ENCODE measurements at regions not wholly inside any gene's neighbourhood (a gene's known extent, or its start where the extent isn't known, plus 50 kb on each side); places are given as distances from the start of the nearest gene placed in this dataset.

DNA sequence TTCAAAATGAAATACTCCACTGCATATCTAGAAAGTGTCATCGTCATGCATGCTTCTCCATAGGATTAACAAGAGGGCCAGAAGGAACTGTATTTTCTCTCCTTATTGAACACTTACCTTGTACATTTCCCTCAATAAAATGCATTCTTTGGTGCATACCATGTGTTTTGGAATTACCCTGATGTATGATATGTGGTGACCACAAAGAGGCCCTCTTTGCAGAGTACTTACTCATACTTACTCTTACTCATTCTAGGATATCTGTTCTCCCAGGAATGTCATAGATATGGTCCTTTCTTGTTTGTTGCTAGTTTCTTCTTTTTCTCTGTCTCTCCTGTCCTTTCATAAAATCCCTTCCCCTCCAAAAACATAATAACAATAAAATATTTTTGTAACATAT, 1087.1 kb upstream of the POT1 start:
- intact Hi-C loops (cut with DNase I), result no loop called here
- no peaks in the 10 kb centered on the region for H3K9me3 ChIP-seq
- TF ChIP-seq, protein P1, sequence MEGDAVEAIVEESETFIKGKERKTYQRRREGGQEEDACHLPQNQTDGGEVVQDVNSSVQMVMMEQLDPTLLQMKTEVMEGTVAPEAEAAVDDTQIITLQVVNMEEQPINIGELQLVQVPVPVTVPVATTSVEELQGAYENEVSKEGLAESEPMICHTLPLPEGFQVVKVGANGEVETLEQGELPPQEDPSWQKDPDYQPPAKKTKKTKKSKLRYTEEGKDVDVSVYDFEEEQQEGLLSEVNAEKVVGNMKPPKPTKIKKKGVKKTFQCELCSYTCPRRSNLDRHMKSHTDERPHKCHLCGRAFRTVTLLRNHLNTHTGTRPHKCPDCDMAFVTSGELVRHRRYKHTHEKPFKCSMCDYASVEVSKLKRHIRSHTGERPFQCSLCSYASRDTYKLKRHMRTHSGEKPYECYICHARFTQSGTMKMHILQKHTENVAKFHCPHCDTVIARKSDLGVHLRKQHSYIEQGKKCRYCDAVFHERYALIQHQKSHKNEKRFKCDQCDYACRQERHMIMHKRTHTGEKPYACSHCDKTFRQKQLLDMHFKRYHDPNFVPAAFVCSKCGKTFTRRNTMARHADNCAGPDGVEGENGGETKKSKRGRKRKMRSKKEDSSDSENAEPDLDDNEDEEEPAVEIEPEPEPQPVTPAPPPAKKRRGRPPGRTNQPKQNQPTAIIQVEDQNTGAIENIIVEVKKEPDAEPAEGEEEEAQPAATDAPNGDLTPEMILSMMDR (IDR thresholded peaks at IDR 0.05), result no peak
- TF ChIP-seq POLR2A (IDR thresholded peaks at IDR 0.05), result no peak
- no peaks in the 10 kb centered on the region for H3K36me3 ChIP-seq
- 78 to 96% (median 91%) methylated on average over 1 of the region's 1 CpG for WGBS, 4 donors
- DNase-seq (no peak), ATAC-seq (no peak)
- H3K27me3 ChIP-seq, result no peaks in the 10 kb centered on the region
- H3K4me1 ChIP-seq, result no peaks in the 10 kb centered on the region
- no peak overlapping the region for H3K27ac ChIP-seq
- H3K4me3 ChIP-seq, result no peak overlapping the region

DNA sequence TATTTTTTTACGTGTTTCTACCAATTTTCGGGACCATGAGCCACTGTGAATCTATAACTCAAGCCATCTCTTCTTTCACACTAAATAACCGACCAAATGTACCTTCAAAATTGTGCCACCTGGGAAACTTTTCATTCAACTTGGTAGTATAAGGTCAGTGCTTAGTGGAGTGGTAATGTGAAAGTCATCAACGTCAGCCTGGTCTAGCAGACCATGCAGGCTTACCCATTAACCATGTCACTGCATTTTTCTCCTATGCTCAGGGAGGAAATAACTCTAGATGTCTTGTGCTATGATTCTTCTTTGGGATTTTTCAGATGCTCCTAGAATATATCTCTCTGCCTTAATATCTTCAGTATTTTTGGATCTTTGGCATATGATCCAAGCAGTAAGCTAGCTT, 1075.4 kb upstream of the POT1 start:
- H3K4me3 ChIP-seq, result no peak overlapping the region
- peaks cover 0 to 8% (median 0%) of the 10 kb centered on the region in 12 donors for H3K9me3 ChIP-seq
- H3K27me3 ChIP-seq, result no peaks in the 10 kb centered on the region
- no peak for DNase-seq
- 66 to 75% (median 71%) methylated on average over 4 of the region's 4 CpGs for WGBS, 4 donors
- no peaks in the 10 kb centered on the region for H3K36me3 ChIP-seq
- no peaks in the 10 kb centered on the region for H3K4me1 ChIP-seq
- no peak for ATAC-seq
- TF ChIP-seq, protein P1 (IDR thresholded peaks at IDR 0.05), result no peak
- no peak for TF ChIP-seq POLR2A (IDR thresholded peaks at IDR 0.05)
- intact Hi-C loops (cut with DNase I), result loop anchor here in 1 of 10 donors (5.0 kb wide), 1 partner anchor 48 kb away; no protein-coding TSS in a partner anchor
- H3K27ac ChIP-seq, result no peak overlapping the region

- no peak for TF ChIP-seq POLR2A (IDR thresholded peaks at IDR 0.05)
- TF ChIP-seq, protein P1 (IDR thresholded peaks at IDR 0.05), result no peak
- no peaks in the 10 kb centered on the region for H3K27me3 ChIP-seq
- ATAC-seq (no peak), DNase-seq (no peak)
- no peaks in the 10 kb centered on the region for H3K36me3 ChIP-seq
- intact Hi-C loops (cut with DNase I), result no loop called here
- H3K27ac ChIP-seq, result no peak overlapping the region
- no peaks in the 10 kb centered on the region for H3K4me1 ChIP-seq
- WGBS, 4 donors, result 45 to 53% (median 49%) methylated on average over 1 of the region's 1 CpG
- H3K9me3 ChIP-seq, result peaks cover 0 to 8% (median 0%) of the 10 kb centered on the region in 12 donors
- H3K4me3 ChIP-seq, result no peak overlapping the region
Measured at GRCh38 chr7:126001349-126001748, 1071.7 kb upstream of the POT1 start.

DNA sequence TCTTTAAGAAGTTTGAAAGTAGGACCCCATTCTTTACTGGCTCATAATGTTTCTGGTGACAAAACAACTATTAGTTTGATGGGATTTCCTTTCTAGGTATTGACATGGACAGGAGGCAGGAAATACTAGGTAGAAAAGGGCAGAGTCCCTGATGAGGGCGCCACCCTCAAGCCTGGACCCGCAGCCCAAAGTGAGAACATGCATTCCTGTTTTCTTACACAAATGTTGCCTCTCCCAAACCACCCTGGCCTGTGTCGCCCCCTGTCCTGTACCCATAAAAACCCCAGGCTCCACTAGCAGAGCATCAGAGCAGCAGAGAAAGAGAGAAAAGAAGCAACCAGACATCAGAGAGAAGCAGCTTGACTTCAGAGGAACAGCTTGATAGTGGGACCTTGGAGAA, 1055.2 kb upstream of the POT1 start:
- intact Hi-C loops (cut with DNase I), result no loop called here

More for the DNA sequence above, 1055.2 kb upstream of the POT1 start:
- H3K27me3 ChIP-seq, result no peaks in the 10 kb centered on the region
- peaks cover 0 to 9% (median 0%) of the 10 kb centered on the region in 12 donors for H3K9me3 ChIP-seq
- WGBS, 4 donors, result 73 to 81% (median 76%) methylated on average over 3 of the region's 3 CpGs
- TF ChIP-seq, protein P1 (IDR thresholded peaks at IDR 0.05), result no peak
- no peak for TF ChIP-seq POLR2A (IDR thresholded peaks at IDR 0.05)
- H3K36me3 ChIP-seq, result no peaks in the 10 kb centered on the region
- DNase-seq, result no peak
- ATAC-seq, result no peak
- H3K4me1 ChIP-seq, result no peaks in the 10 kb centered on the region
- no peak overlapping the region for H3K4me3 ChIP-seq
- H3K27ac ChIP-seq, result no peak overlapping the region
